NCI-H128 (cell line): ENCODE measurements at regions not wholly inside any gene's neighbourhood (a gene's known extent, or its start where the extent isn't known, plus 50 kb on each side); places are given as distances from the start of the nearest gene placed in this dataset.

ENCODE experiments used
- DNase-seq: peaks from one replicate; lab custom pipeline; 2025; ENCODE audit not compliant: unreplicated experiment; lab: John Stamatoyannopoulos, UW

- no peak for DNase-seq
Measured at GRCh38 chr4:181548873-181549575, 694.2 kb upstream of the TENM3 start.

GRCh38 chr4:181549576-181550188, 693.5 kb upstream of the TENM3 start:
- DNase-seq = no peak

- no peak for DNase-seq
Measured at GRCh38 chr4:181550381-181550780, 692.8 kb upstream of the TENM3 start.

GRCh38 chr4:181559637-181560036, 683.6 kb upstream of the TENM3 start:
- no peak for DNase-seq

GRCh38 chr4:181562399-181562798, 680.8 kb upstream of the TENM3 start:
- DNase-seq = no peak

GRCh38 chr4:181564625-181565024, 678.6 kb upstream of the TENM3 start:
- DNase-seq = no peak

GRCh38 chr4:181566490-181566889, 676.7 kb upstream of the TENM3 start:
- DNase-seq = no peak

- DNase-seq = no peak
Measured at GRCh38 chr4:181569553-181569952, 673.6 kb upstream of the TENM3 start.

- DNase-seq = no peak
Measured at GRCh38 chr4:181578911-181579310, 664.3 kb upstream of the TENM3 start.

GRCh38 chr4:181579486-181579885, 663.7 kb upstream of the TENM3 start:
- DNase-seq = no peak

- DNase-seq = no peak
Measured at GRCh38 chr4:181581983-181582382, 661.2 kb upstream of the TENM3 start.

GRCh38 chr4:181582595-181582994, 660.6 kb upstream of the TENM3 start:
- DNase-seq = no peak

GRCh38 chr4:181588733-181589302, 654.4 kb upstream of the TENM3 start:
- DNase-seq = no peak

- DNase-seq = no peak
Measured at GRCh38 chr4:181592221-181592745, 650.9 kb upstream of the TENM3 start.

- no peak for DNase-seq
Measured at GRCh38 chr4:181593703-181594102, 649.5 kb upstream of the TENM3 start.

- no peak for DNase-seq
Measured at GRCh38 chr4:181594188-181594587, 649.0 kb upstream of the TENM3 start.

- no peak for DNase-seq
Measured at GRCh38 chr4:181595716-181596115, 647.5 kb upstream of the TENM3 start.

- DNase-seq = no peak
Measured at GRCh38 chr4:181597766-181598165, 645.4 kb upstream of the TENM3 start.

- no peak for DNase-seq
Measured at GRCh38 chr4:181599134-181599533, 644.1 kb upstream of the TENM3 start.

- DNase-seq = no peak
Measured at GRCh38 chr4:181601103-181601502, 642.1 kb upstream of the TENM3 start.

GRCh38 chr4:181604546-181604945, 638.7 kb upstream of the TENM3 start:
- DNase-seq = no peak

GRCh38 chr4:181606300-181606699, 636.9 kb upstream of the TENM3 start:
- no peak for DNase-seq
